NT2/D1 (cell line): ENCODE measurements at regions not wholly inside any gene's neighbourhood (a gene's known extent, or its start where the extent isn't known, plus 50 kb on each side); places are given as distances from the start of the nearest gene placed in this dataset.

Experiments
- SUZ12 ChIP-seq: IDR thresholded peaks from 2 replicates; pipeline ENCODE4 v1.6.1; 2011; ENCODE audit not compliant: insufficient read length, insufficient read depth; ENCODE audit errors: extremely low read depth
- YY1 ChIP-seq: IDR thresholded peaks from 2 replicates; pipeline ENCODE4 v1.6.1; 2011; ENCODE audit not compliant: insufficient read length, insufficient read depth
- ZNF274 ChIP-seq: IDR thresholded peaks from 2 replicates; pipeline ENCODE4 v1.6.1; 2011; ENCODE audit warnings: mild to moderate bottlenecking, low read depth, low read length

- TF ChIP-seq ZNF274: no peak
- TF ChIP-seq YY1: no peak
- TF ChIP-seq SUZ12: no peak
Measured at GRCh38 chr22:48049116-48049515, 1286.7 kb downstream of the TBC1D22A start.
